HEK293 (cell line): ENCODE measurements at regions not wholly inside any gene's neighbourhood (a gene's known extent, or its start where the extent isn't known, plus 50 kb on each side); places are given as distances from the start of the nearest gene placed in this dataset.

Experiments
- CTCF ChIA-PET: fragments of 350-600 bp; formaldehyde crosslinking; extraction: SDS; loops from one replicate; lab custom pipeline; 2021; ENCODE audit warnings: antibody characterized with exemption; lab: Yijun Ruan, JAX
- POLR2A ChIA-PET: fragments of 300-600 bp; formaldehyde crosslinking; extraction: SDS; loops from one replicate; lab custom pipeline; 2020; ENCODE audit warnings: antibody characterized with exemption, inconsistent platforms; lab: Yijun Ruan, JAX
- H3K27ac ChIP-seq: fragments of 200-500 bp; sonication (Bioruptor generic); 2 replicates; pipeline ENCODE4 v1.5.1; 2014; ENCODE audit warnings: low read depth, low read length, control low read depth, inconsistent platforms; ENCODE audit errors: extremely low read depth
- H3K36me3 ChIP-seq, 2 experiments: fragments of 200-500 bp in 1 of 2; sonication (Bioruptor generic) in 1 of 2; 1 replicate in 1 of 2; 2 replicates in 1 of 2; pipeline ENCODE4 v1.5.1; 2014 to 2017; ENCODE audit warnings: inconsistent platforms in 2 of 2, low read length in 2 of 2; ENCODE audit not compliant: control insufficient read depth in 2 of 2, insufficient read depth in 1 of 2
- H3K4me1 ChIP-seq: fragments of 200-500 bp; sonication (Bioruptor generic); 2 replicates; pipeline ENCODE4 v1.5.1; 2014; ENCODE audit warnings: mild to moderate bottlenecking, low read length, inconsistent platforms; ENCODE audit not compliant: control insufficient read depth, insufficient read depth
- H3K4me3 ChIP-seq: 2 replicates; pipeline ENCODE4 v1.5.1; 2011; ENCODE audit warnings: low read depth, mild to moderate bottlenecking, control low read depth, low read length, moderate library complexity
- H3K9me3 ChIP-seq: fragments of 200-500 bp; sonication (Bioruptor generic); 2 replicates; pipeline ENCODE4 v1.5.1; 2014; ENCODE audit warnings: low read depth, low read length, inconsistent platforms; ENCODE audit not compliant: control insufficient read depth, insufficient read depth
- KLF1 ChIP-seq: fragments of 450-650 bp; formaldehyde crosslinking; IDR thresholded peaks from 2 replicates; pipeline ENCODE4 v1.5.1; 2016; ENCODE audit warnings: missing biosample characterization, missing genetic modification characterization
- KLF10 ChIP-seq: fragments of 450-650 bp; IDR thresholded peaks from 2 replicates; pipeline ENCODE4 v1.5.1; 2018; ENCODE audit warnings: missing biosample characterization, mild to moderate bottlenecking, missing genetic modification characterization
- MZF1 ChIP-seq: fragments of 450-650 bp; formaldehyde crosslinking; IDR thresholded peaks from 2 replicates; pipeline ENCODE4 v1.5.1; 2017; ENCODE audit warnings: missing biosample characterization, missing genetic modification characterization, borderline replicate concordance
- PRDM10 ChIP-seq: fragments of 450-650 bp; formaldehyde crosslinking; IDR thresholded peaks from 2 replicates; pipeline ENCODE4 v1.5.1; 2016; ENCODE audit warnings: missing biosample characterization, missing genetic modification characterization
- ZNF112 ChIP-seq: fragments of 450-650 bp; formaldehyde crosslinking; IDR thresholded peaks from 2 replicates; pipeline ENCODE4 v1.5.0; 2017; ENCODE audit warnings: missing biosample characterization, missing genetic modification characterization
- ZNF19 ChIP-seq: fragments of 450-650 bp; formaldehyde crosslinking; IDR thresholded peaks from 2 replicates; pipeline ENCODE4; 2016; ENCODE audit warnings: missing biosample characterization, missing genetic modification characterization, low read depth
- ZNF202 ChIP-seq: fragments of 450-650 bp; formaldehyde crosslinking; IDR thresholded peaks from 2 replicates; pipeline ENCODE4 v1.5.1; 2016; ENCODE audit warnings: missing biosample characterization, missing genetic modification characterization, borderline replicate concordance
- ZNF211 ChIP-seq: fragments of 450-650 bp; formaldehyde crosslinking; IDR thresholded peaks from 2 replicates; pipeline ENCODE4 v1.5.1; 2016; ENCODE audit warnings: low read depth, missing biosample characterization, missing genetic modification characterization
- ZNF239 ChIP-seq: fragments of 450-650 bp; formaldehyde crosslinking; IDR thresholded peaks from 2 replicates; pipeline ENCODE4 v1.5.1; 2016; ENCODE audit warnings: missing biosample characterization, missing genetic modification characterization
- ZNF24 ChIP-seq: fragments of 450-650 bp; formaldehyde crosslinking; IDR thresholded peaks from 2 replicates; pipeline ENCODE4 v1.5.1; 2016; ENCODE audit warnings: missing biosample characterization, missing genetic modification characterization
- ZNF280D ChIP-seq: fragments of 450-650 bp; formaldehyde crosslinking; IDR thresholded peaks from 2 replicates; pipeline ENCODE4 v1.5.1; 2016; ENCODE audit warnings: missing biosample characterization, missing genetic modification characterization
- ZNF302 ChIP-seq: fragments of 450-650 bp; formaldehyde crosslinking; IDR thresholded peaks from 2 replicates; pipeline ENCODE4 v1.5.1; 2016; ENCODE audit warnings: missing biosample characterization, missing genetic modification characterization, low read depth
- ZNF544 ChIP-seq: fragments of 450-650 bp; formaldehyde crosslinking; IDR thresholded peaks from 2 replicates; pipeline ENCODE4 v1.5.0; 2017; ENCODE audit warnings: missing biosample characterization, missing genetic modification characterization
- ZNF558 ChIP-seq: fragments of 450-650 bp; formaldehyde crosslinking; IDR thresholded peaks from 2 replicates; pipeline ENCODE4 v1.5.1; 2016; ENCODE audit warnings: missing biosample characterization, missing genetic modification characterization
- ZNF747 ChIP-seq: fragments of 450-650 bp; formaldehyde crosslinking; IDR thresholded peaks from 2 replicates; pipeline ENCODE4 v1.5.1; 2016; ENCODE audit warnings: missing biosample characterization, missing genetic modification characterization
- ZNF768 ChIP-seq: fragments of 450-650 bp; formaldehyde crosslinking; IDR thresholded peaks from 2 replicates; pipeline ENCODE4 v1.5.1; 2018; ENCODE audit warnings: missing biosample characterization, mild to moderate bottlenecking, missing genetic modification characterization
- ZNF792 ChIP-seq: fragments of 450-650 bp; formaldehyde crosslinking; IDR thresholded peaks from 2 replicates; pipeline ENCODE4 v1.5.1; 2016; ENCODE audit warnings: missing biosample characterization, missing genetic modification characterization
- TF ChIP-seq, protein P1 (sequence below): fragments of 450-650 bp; formaldehyde crosslinking; conservative IDR thresholded peaks from 2 replicates; pipeline ENCODE4 v1.5.1; 2016; ENCODE audit warnings: low read depth, missing biosample characterization, missing genetic modification characterization
- TF ChIP-seq, protein P2 (sequence below): fragments of 450-650 bp; formaldehyde crosslinking; optimal IDR thresholded peaks from 2 replicates; pipeline ENCODE3; 2016; ENCODE audit warnings: missing biosample characterization, mild to moderate bottlenecking, missing genetic modification characterization
- TF ChIP-seq, protein P3 (sequence below): fragments of 450-650 bp; IDR thresholded peaks from 2 replicates; pipeline ENCODE4 v1.5.1; 2018; ENCODE audit warnings: missing biosample characterization, missing genetic modification characterization

DNA sequence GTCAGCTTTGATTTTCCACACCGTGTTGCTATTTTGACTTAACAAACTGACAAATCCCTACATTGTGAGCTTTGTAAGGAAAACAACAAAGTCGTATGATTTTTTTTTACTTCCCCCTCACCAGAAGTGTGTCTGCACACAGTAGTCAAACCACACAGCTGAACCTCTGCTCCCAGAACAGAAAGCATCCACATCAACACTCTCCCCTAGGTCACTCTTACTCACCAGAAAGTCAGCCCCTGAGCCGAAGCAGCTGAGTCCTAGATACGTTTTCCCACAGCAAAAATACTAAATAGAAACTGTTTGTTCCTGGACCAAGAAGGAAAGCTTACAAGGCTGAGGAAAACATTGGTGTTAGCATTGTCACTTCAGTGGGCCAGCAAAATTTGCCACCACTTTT is 305.7 kb downstream of the DHX15 start (continued):
- TF ChIP-seq PRDM10, result no peak
- TF ChIP-seq ZNF302 (tag by site-specific recombination), result no peak
- TF ChIP-seq ZNF19 (tag by site-specific recombination), result no peak
- TF ChIP-seq, protein P1, sequence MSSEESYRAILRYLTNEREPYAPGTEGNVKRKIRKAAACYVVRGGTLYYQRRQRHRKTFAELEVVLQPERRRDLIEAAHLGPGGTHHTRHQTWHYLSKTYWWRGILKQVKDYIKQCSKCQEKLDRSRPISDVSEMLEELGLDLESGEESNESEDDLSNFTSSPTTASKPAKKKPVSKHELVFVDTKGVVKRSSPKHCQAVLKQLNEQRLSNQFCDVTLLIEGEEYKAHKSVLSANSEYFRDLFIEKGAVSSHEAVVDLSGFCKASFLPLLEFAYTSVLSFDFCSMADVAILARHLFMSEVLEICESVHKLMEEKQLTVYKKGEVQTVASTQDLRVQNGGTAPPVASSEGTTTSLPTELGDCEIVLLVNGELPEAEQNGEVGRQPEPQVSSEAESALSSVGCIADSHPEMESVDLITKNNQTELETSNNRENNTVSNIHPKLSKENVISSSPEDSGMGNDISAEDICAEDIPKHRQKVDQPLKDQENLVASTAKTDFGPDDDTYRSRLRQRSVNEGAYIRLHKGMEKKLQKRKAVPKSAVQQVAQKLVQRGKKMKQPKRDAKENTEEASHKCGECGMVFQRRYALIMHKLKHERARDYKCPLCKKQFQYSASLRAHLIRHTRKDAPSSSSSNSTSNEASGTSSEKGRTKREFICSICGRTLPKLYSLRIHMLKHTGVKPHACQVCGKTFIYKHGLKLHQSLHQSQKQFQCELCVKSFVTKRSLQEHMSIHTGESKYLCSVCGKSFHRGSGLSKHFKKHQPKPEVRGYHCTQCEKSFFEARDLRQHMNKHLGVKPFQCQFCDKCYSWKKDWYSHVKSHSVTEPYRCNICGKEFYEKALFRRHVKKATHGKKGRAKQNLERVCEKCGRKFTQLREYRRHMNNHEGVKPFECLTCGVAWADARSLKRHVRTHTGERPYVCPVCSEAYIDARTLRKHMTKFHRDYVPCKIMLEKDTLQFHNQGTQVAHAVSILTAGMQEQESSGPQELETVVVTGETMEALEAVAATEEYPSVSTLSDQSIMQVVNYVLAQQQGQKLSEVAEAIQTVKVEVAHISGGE, result no peak
- TF ChIP-seq ZNF112 (tag by site-specific recombination), result no peak
- TF ChIP-seq ZNF211, result no peak
- no peak for TF ChIP-seq ZNF544 (tag by site-specific recombination)
- no peak for TF ChIP-seq KLF1 (tag by site-specific recombination)
- no peak for TF ChIP-seq ZNF202 (tag by site-specific recombination)

GRCh38 chr4:24274381-24274941 is 309.9 kb downstream of the DHX15 start:
- H3K9me3 ChIP-seq, result no peaks in the 10 kb centered on the region
- no peak overlapping the region for H3K27ac ChIP-seq
- ChIA-PET POLR2A (no interaction called here), CTCF (no interaction called here)
- TF ChIP-seq ZNF792 (tag by site-specific recombination) (no peak), KLF10 (no peak), ZNF747 (tag by site-specific recombination) (no peak), MZF1 (no peak), ZNF558 (tag by site-specific recombination) (no peak)
- H3K4me3 ChIP-seq, result no peak overlapping the region
- no peaks in the 10 kb centered on the region for H3K36me3 ChIP-seq
- no peaks in the 10 kb centered on the region for H3K4me1 ChIP-seq

- H3K27ac ChIP-seq, result no peak overlapping the region
- POLR2A ChIA-PET, result no interaction called here
- no peak overlapping the region for H3K4me3 ChIP-seq
- no peaks in the 10 kb centered on the region for H3K9me3 ChIP-seq
- CTCF ChIA-PET, result no interaction called here
- no peaks in the 10 kb centered on the region for H3K36me3 ChIP-seq
- H3K4me1 ChIP-seq, result no peaks in the 10 kb centered on the region
- TF ChIP-seq, protein P2, sequence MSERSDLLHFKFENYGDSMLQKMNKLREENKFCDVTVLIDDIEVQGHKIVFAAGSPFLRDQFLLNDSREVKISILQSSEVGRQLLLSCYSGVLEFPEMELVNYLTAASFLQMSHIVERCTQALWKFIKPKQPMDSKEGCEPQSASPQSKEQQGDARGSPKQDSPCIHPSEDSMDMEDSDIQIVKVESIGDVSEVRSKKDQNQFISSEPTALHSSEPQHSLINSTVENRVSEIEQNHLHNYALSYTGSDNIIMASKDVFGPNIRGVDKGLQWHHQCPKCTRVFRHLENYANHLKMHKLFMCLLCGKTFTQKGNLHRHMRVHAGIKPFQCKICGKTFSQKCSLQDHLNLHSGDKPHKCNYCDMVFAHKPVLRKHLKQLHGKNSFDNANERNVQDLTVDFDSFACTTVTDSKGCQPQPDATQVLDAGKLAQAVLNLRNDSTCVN (tag by site-specific recombination), result no peak
- TF ChIP-seq, protein P3, sequence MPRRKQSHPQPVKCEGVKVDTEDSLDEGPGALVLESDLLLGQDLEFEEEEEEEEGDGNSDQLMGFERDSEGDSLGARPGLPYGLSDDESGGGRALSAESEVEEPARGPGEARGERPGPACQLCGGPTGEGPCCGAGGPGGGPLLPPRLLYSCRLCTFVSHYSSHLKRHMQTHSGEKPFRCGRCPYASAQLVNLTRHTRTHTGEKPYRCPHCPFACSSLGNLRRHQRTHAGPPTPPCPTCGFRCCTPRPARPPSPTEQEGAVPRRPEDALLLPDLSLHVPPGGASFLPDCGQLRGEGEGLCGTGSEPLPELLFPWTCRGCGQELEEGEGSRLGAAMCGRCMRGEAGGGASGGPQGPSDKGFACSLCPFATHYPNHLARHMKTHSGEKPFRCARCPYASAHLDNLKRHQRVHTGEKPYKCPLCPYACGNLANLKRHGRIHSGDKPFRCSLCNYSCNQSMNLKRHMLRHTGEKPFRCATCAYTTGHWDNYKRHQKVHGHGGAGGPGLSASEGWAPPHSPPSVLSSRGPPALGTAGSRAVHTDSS (tag by site-specific recombination), result no peak
- TF ChIP-seq ZNF239 (tag by site-specific recombination) (no peak), ZNF24 (tag by site-specific recombination) (no peak), ZNF768 (tag by site-specific recombination) (no peak), ZNF280D (no peak)
Observed at GRCh38 chr4:24273136-24273535, 311.2 kb downstream of the DHX15 start.
